Left colon (tissue), 2 donors: ENCODE measurements at regions not wholly inside any gene's neighbourhood (a gene's known extent, or its start where the extent isn't known, plus 50 kb on each side); places are given as distances from the start of the nearest gene placed in this dataset.
A peak's percentile ranks its signal among the peaks of the same experiment; 100 is the strongest.

Experiments
- ATAC-seq: fragments of 200-7000 bp; cut with Tn5 transposase; one replicate; pipeline ENCODE4 v1.9.1; 2020; ENCODE audit warnings: mild to moderate bottlenecking, moderate library complexity
- DNase-seq, 2 donors: peaks; one replicate each; pipeline ENCODE4 v3.0.0-alpha.2; 2020
- intact Hi-C, 2 donors: fragments of 100-400 bp; cut with DNase I in 1 of 2; cut with micrococcal nuclease in 1 of 2; formaldehyde crosslinking; loops; one replicate each; pipeline versions ENCODE4 v1.11.2 to v1.14.0; 2022; cut with DNase I, micrococcal nuclease
- donor health status: DM: no; HTN: no; CAD: no.
- donor health status: DM: yes; HTN: yes; CAD: no.

- DNase-seq (no peak), ATAC-seq (peak; percentile 97)
- intact Hi-C loops = no loop called here
Measured at GRCh38 chr2:67462738-67463496, 65.8 kb downstream of the ETAA1 start.

DNA sequence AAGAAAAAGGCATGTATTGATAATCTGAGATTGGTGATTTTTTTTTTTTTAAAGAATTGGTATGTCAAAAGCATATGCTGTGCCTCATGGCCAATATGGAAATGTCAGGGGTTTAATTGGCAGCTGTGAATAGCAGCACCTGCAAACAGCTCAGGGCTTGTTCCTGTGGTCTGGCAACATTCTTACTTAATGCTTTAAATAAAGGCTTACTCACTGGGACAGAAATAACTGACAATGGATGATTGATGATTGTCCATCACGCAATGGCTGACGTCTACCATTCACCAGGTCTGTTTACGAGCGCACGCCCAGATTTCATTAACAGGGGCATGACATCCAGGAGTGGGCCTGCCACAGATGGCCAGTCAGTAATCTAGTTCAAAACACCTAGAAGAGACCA lies 66.7 kb downstream of the ETAA1 start:
- intact Hi-C loops = no loop called here
- no peak for DNase-seq
- no peak for ATAC-seq

DNA sequence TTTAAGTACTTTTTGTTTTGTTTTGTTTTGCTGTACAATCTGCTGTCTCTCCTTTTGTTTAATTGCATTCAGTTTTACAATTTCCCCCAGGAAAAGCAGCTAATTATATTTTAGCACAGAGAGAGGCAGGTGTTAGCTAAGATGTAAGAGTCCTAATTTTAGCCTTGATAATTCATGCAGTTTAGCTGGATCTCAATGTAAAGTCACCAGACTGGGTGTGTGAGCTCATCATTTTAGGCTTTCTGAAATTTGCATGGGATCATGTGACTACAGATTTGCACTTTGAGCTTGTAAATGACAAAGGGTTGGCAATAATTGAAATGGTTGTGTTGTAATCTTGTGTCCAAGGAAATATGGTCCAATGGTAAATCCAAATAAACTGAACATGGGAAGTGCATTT lies 68.5 kb downstream of the ETAA1 start:
- peak; percentile 71 for ATAC-seq
- intact Hi-C loops = no loop called here

DNA sequence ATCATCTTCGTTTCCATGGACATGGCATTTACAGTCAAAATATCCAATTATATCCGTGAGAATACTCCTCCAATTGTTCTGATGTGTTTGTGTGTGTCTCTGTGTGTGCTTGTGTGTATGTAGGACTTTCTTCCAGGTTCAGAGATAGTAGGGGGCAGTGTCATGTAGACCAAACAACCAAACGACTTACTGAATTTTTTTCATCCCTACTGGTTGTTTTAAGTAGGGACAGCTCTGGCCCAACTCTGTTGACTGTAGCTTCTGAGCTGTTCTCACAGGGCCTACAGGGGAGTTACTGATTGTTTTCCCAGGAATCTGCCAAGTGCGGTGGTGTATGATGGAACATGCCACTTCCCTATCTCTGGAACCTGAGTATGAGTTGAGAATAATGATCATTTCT lies 69.6 kb downstream of the ETAA1 start:
- ATAC-seq (no peak), DNase-seq (no peak)
- intact Hi-C loops = no loop called here

More for the DNA sequence above, 68.5 kb downstream of the ETAA1 start:
- no peak for DNase-seq

DNA sequence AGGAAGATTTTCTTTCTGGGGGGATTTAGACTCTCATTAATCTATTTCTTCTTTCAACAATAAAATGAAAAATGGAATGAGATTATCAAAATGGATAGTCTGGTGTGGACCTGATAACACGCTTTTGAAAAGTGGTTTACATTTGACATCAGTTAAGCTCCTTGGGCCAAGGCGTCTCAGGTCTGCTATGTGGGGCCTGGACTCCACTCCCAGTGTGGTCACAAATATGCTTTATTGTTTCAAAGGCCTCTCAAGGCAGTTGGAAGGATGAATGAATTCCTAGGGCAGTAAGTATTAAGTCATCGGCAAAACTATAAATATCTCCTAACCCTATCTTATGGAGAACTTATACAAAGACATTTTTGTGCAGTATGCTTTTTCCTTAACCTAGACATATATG lies 74.5 kb downstream of the ETAA1 start:
- ATAC-seq (no peak), DNase-seq (no peak)
- intact Hi-C loops = no loop called here

- DNase-seq (peak; percentile 30 to 58), ATAC-seq (peak; percentile 100)
- intact Hi-C loops = no loop called here
Measured at GRCh38 chr2:67476809-67477790, 80.0 kb downstream of the ETAA1 start.

DNA sequence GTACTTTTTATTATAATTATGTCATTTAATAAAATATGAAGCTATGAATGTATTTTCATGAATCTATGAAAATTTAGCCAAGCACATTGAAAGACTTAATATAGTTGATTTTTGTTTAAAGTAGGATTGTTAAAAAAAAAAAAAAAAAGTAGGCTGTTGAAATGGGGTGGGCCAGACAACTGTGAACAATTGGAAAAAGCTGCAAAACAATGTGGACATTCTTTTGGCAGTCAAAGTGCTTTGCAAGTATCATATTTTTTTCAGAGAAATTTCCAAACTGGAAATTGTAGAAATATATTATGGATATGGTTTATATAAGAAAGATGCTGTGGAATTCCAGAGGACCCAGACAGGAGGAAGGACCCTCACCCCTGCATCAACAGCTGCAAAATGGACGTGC lies 82.1 kb downstream of the ETAA1 start:
- ATAC-seq (no peak), DNase-seq (no peak)
- intact Hi-C loops = no loop called here

- DNase-seq (no peak), ATAC-seq (no peak)
- intact Hi-C loops = no loop called here
Measured at GRCh38 chr2:67485431-67485830, 88.3 kb downstream of the ETAA1 start.

GRCh38 chr2:67486041-67486796 lies 89.1 kb downstream of the ETAA1 start:
- DNase-seq (no peak), ATAC-seq (peak; percentile 68)
- intact Hi-C loops = no loop called here

DNA sequence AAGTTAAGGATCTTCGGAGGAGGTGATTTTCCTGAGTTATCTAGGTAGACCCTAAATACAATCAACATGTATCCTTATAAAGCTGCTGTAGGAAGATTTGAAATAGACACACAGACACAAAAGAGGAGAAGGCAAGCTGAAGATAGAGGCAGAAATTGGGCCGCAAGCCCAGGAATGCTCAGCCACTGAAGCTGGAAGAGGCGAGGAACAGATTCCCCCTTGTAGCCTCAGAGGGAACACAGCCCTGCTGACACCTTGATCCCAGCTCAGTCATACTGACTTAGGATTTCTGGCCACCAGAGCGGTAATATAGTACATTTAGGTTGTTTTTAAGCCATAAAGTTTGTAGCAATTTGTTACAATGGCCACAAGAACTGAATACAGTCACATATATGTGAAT lies 90.9 kb downstream of the ETAA1 start:
- intact Hi-C loops = no loop called here
- DNase-seq = no peak
- ATAC-seq = no peak

- DNase-seq (no peak), ATAC-seq (no peak)
- intact Hi-C loops = no loop called here
Measured at GRCh38 chr2:67489396-67489795, 92.3 kb downstream of the ETAA1 start.

GRCh38 chr2:67498931-67499330 lies 101.8 kb downstream of the ETAA1 start:
- no peak for DNase-seq
- intact Hi-C loops = no loop called here
- ATAC-seq = no peak

DNA sequence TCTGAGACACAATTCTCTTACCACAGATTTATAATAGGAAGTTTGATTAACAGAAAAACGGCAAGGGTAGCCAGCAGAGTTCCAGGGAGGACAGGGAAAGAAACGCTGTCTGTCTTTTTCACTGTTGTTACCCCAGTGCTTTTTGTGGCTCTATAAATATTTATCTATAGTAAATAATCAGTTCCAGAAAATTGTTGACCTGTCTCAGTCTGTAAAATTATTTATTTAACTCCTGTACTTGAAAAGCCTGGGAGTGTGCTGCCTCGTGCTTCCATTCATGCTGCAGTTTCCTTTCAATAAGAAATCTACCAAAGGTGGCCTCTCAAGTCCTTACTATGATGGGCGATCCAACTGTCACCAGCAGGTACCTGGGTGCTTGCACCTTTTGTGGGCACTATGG lies 102.9 kb downstream of the ETAA1 start:
- intact Hi-C loops = no loop called here
- no peak for DNase-seq
- ATAC-seq = no peak

GRCh38 chr2:67500541-67500940 lies 103.4 kb downstream of the ETAA1 start:
- ATAC-seq = no peak
- DNase-seq = no peak
- intact Hi-C loops = no loop called here

DNA sequence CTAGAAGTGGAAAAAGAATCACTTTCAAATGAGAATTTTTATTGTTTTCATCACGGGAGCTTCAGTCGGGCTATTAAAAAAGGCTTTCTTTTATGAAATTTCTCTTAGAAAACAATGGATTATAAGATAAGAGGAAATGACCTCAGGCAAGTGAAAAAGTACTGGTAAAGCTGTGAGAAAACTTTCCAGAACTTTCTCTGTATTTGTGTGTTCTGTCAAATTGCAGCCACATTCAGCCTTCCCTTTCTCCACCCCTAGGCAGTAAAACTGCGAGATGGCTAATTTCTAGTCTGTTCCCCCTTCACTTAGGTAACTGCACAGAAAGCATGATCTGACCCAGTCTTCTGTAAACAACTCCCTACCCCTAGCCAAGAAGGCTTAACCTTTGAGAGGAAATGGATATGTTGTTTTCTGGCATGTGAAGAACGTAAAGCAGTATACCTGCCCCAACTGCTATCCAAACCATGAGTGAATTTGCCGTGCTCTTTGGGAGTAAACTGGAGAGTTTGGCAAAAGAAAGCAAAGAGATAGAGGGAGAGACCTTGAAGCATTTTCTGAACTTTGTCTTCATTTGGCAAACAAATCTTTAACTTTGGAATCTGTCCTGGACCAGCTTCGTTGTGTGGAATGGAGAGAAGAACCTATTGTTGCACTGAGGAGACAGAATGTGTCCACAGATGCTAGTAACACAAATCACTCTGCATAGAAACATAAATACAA lies 105.4 kb downstream of the ETAA1 start:
- DNase-seq = no peak
- ATAC-seq = no peak
- intact Hi-C loops = no loop called here

DNA sequence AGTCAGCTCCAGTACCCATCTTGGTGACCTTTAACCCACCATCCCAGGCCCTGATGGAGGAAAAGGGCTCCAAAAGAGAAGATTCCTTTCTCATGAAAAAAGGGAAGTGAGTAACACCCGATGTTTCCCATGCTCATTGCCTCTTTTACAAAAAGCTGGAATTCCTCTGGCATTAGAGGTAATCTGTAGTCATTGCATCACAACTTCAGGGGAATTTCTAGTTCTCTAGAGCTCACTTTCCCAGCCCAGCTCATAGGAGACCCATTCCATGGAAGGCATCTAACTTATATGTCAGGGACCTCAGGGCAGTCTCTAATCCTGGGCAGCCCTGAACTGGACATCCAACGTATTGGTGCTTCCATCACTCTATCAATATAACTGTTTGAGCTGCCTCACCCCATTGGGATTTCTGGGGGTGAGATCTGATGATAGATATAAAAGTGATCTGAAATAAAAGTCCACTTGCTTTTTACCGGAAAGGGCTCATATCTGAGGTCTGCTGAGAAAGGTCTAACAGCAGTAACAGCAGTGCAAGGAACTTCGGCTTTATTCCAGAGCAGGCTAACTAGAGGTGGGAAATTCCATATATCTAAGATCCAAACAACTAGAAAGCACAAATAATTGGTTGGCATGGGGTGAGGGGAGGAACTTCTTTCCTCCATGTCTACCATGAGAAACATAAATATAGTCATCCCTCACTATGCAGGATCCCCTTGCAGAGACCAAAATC lies 106.1 kb downstream of the ETAA1 start:
- DNase-seq = no peak
- intact Hi-C loops = no loop called here
- ATAC-seq = no peak

DNA sequence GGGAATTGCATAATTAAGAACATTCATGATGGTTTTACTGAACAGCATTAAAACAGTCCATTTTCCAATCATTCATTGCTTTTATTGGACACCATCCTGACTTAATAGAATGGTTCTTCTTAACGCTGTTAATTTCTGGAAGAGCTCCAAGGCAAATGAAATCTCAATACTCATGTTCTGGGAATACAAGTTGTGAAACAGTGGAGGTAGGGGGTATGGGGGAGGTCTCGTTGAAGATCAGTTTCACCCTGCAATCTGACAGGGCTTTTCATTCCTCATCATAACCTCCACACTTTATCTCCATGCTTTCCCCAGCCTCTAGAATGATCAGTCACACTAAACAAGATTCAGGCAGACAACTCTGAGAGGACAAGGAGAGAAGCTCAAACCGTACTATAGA lies 113.6 kb downstream of the ETAA1 start:
- no peak for DNase-seq

GRCh38 chr2:67514515-67514914 lies 117.4 kb downstream of the ETAA1 start:
- DNase-seq (no peak), ATAC-seq (no peak)
- intact Hi-C loops = no loop called here

More for the DNA sequence above, 113.6 kb downstream of the ETAA1 start:
- intact Hi-C loops = no loop called here
- no peak for ATAC-seq
